GM21723 (cell line): ENCODE measurements at regions not wholly inside any gene's neighbourhood (a gene's known extent, or its start where the extent isn't known, plus 50 kb on each side); places are given as distances from the start of the nearest gene placed in this dataset.
"Not testable (repeated sequence)": the region's sequence is repeated elsewhere in the genome, so short reads cannot be mapped to it uniquely, and the experiment has no call there.

Experiments used
- ATAC-seq: cut with Tn5 transposase; IDR thresholded peaks from one replicate; pipeline ENCODE4 v1.9.1; 2021; ENCODE audit warnings: mild to moderate bottlenecking, moderate library complexity; ENCODE audit not compliant: unreplicated experiment

DNA sequence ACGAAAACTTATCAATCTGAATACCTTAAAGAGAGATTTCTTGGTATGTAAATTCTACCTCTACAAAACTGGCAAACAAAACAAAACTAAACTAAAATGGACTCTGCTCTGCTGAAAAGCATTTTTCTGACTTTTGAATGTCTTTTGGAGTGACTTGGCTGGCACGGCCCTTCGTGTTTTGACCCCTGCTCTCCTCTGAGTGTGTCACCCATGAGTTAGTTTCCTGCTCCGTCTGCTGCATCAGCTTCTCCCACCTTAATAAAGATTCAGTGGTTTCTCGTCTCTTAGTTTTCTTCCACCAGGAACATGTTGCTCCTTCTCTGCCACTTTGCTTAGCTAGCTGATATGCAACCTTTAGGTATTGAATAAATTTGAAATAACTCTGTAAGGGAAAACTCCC, 1084.0 kb upstream of the CDH18 start:
- ATAC-seq: no peak

DNA sequence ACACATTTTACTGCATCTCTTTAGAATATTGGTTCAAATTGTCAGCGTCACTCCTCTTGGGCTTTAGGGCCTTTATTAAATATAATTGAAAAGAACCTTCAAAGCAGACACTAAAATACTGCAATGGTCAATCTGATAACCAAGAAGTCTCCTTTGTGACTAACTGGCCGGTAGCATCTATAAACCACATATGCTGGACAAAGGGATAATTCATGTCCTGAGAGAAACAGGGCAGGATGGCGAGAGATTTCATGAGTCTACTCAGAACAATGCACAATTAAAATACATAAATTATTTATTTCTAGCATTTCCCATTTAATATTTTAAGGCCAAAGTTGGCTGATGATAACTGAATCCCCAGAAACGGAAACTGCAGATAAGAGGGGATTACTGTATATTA, 1083.4 kb upstream of the CDH18 start:
- no peak for ATAC-seq

DNA sequence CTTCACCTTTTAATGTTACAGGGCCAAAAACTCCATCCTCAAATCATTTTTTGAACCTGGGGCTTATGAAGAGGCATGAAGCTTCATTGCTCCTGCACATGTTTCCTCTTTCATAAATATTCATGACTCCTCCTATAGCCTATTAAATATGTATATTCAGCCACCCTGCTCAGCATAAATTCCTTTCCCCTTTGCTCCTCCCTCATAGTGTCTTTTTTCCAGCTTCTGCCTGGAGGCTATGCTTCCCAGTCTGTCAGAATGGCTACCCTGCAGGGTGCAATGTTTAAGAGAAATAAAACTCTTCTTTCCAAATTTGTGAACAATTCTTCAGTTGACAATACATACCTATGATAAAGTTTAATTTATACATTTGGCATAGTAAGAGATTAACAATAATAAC, 1082.9 kb upstream of the CDH18 start:
- ATAC-seq: no peak

DNA sequence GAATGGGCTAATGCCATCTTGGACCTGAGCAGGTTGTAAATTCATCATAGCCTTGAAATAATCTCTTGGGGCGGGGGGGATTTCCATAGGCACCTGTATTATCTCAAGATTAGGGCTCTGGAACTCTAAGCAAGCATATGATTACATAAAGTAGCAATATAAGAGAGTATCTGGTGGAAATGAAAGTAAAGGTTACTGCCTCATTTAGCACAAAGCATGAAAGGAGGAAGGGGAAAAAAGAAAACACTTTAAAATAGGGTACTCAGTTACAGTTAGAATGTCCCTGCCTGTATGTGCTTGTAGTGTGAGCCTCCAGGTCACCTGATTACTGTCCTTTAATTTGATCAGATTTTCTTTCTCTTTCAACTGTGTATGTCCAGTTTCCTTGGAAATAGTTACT, 1079.7 kb upstream of the CDH18 start:
- no peak for ATAC-seq

DNA sequence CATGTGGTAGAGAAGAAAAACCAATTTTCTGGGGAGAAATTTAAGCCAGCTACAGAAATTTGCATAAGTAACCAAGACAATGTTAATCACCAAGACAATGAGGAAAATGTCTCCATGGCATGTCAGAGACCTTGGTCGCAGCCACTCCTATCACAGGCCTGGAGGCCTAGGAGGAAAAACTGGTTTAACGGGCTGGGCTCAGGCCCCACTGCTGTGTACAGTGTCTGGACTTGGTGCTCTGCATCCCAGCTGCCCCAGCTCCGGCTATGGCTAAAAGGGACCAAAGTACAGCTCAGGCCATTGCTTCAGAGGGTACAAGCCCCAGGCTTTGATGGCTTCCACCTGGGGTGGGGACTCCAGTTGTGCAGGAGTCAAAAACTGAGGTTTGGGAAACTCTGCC, 1075.1 kb upstream of the CDH18 start:
- ATAC-seq: no peak

DNA sequence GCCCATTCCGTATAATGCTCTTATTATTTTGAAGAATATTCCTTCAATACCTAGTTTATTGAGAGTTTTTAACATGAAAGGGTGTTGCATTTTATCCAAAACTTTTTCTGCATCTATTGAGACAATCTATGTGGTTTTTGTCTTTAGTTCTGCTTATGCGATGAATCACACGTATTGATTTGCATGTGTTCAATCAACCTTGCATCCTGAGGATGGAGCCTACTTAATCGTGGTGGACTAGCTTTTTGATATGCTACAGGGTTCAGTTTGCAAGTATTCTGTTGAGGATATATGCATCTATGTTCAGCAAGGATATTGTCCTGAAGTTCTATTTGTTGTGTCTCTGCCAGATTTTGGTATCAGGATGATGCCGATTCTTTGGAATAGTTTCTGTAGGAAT, 1070.3 kb upstream of the CDH18 start:
- ATAC-seq: peak; percentile 94

DNA sequence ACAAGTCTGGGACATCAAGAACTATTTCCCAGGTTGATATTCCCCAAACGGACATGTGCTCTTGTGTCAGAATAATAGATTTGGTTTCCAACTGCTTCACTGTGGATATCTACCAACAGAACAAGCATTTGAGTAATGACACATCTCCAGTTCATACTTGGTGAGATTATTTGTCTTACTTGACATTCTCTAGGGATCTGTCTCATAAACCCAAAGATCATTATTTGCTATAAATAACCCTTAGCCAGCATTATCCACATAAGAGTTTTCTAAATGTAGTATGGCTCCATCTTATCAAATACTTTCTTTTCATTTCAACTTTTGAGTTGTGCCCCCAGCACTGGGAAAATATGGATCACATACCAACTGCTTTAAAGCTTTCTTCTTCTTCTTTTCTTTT, 1063.9 kb upstream of the CDH18 start:
- ATAC-seq: no peak

DNA sequence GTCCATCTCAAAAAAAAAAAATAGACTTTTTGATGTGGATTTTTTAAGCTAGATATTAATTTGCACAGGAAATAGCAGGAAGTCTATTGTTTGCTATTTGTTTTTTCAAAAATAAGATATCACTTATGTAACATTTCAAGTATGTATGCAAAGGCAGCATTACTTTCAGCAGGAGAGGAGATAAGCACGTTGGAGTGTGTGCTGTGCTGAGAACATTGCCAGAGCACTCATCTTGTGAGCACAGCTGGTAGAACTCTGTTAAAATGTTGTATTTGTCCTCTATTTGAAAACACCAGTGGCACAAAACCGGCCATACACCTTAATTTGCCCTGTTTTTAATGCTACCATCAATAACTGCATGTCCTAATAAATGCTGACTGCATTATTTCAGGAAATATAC, 1061.9 kb upstream of the CDH18 start:
- ATAC-seq: no peak

DNA sequence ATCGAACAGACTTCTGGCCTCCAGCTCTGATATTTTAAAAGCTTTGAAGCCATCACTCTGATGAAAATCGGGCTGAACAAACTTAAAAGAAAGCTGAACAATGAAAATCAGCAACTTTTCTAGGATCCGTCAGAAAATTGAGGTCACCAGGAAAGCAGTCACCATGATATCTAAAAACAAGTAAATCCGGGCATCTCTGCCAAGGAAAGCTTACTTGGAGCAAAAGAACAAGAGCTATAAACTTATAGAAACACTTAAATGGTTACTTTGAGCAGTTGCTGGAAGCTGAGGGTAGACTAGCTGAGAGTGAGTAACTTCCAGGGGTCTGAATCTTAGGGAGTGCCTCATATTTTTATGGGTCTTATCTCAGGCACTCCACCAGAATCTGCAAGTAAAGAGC, 1043.0 kb upstream of the CDH18 start:
- no peak for ATAC-seq

DNA sequence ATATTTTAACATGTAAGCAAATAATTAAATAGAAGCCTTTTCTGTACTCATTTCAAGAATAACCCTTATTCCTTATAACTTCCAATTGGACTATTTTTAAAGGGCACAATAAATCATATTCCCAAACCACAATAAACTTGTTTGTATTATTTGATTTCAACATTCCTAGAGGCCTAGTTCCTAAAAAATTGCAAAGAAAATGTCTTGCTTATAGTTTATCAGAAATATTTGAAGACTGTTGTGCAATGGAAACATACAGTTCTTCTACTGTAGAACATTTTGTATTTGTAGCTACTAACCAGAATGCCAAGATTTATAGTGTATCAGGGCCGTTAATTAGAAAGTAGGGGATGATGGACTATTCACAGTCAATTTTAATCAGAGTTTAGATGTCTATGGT, 1037.0 kb upstream of the CDH18 start:
- no peak for ATAC-seq

DNA sequence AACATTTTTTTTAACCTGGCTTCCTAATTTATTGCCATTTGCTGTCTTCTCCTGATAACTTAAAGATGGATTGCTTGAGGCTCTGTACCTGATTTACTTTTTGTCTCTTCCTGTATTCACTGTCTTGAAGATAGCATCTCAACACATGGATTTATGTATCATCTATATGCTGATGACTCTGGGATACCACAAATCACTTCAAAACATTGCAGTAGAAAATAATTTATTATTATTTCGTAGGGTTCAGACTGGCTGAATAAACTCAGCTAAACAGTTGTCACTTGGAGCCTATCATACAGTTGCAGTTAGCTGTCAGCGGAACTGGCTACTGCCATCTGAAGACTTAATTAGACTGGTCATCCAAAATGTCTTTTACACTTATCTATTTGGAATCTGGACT, 1025.2 kb upstream of the CDH18 start:
- no peak for ATAC-seq

DNA sequence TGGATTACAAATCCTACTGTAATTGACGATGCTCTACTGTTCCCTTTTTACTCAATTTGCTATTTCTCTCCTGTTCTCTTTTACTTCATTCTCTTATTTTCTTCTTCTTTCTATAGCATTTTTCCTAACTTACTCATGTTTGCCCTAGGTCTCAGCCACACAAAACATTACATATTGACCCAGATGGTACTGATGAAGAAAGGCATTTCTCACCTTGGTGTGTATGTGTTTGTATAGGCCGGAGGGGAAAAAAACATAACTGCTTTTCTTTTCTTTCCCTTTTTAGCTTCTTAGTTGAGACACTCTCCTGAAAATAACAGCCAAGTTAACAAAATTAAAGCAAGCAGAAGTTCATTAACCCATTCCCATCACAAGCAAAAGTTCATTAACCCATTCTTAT, 1019.8 kb upstream of the CDH18 start:
- no peak for ATAC-seq

DNA sequence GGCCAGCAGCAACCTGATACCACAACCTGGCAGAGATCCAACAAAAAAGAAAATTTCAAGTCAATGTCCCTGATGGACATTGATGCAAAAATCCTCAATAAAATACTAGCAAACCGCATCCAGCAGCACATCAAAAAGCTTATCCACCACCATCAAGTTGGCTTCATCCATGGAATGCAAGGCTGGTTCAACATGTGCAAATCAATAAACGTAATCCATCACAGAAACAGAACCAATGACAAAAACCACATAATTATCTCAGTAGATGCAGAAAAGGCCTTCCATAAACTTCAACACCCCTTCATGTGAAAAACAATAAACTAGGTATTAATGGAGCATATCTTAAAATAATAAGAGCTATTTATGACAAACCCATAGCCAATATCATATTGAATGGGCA, 1000.9 kb upstream of the CDH18 start:
- ATAC-seq: not testable (repeated sequence)

DNA sequence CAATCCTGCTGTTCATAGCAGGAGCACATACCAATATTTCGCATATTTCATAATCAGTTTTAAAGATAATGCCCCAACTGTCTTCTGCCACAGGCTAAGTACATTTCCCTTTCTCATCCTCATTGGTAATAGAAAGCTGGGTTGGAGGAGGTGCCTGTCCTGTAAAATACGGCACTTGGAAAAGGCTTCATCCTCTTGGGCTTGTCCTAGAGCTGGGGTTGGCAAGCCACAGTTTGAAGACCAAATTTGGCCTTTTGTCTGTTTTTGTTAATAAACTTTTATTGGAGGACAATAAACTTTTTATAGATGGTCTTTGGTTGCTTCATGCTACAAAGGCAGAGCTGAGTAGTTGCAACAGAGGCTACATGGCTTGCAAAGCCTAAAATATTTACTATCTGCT, 997.8 kb upstream of the CDH18 start:
- ATAC-seq: no peak

DNA sequence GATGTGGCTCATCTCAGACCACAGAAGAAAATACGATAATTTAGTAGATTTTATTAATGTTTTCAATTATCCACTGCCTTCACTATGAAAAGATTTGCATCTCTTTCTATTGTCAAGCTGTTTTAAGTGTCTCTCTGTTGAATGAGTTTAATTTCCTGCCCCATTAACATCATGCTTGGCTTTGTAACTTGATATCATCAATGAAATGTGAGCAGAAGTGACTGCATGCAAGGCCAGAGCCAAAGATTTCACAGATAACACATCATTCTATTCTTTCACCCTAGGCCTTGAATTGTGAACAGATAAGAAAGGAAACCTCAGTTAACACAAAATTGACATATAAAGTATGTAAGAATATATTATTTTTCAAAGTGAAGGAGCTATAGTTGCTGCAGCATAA, 986.4 kb upstream of the CDH18 start:
- ATAC-seq: no peak

DNA sequence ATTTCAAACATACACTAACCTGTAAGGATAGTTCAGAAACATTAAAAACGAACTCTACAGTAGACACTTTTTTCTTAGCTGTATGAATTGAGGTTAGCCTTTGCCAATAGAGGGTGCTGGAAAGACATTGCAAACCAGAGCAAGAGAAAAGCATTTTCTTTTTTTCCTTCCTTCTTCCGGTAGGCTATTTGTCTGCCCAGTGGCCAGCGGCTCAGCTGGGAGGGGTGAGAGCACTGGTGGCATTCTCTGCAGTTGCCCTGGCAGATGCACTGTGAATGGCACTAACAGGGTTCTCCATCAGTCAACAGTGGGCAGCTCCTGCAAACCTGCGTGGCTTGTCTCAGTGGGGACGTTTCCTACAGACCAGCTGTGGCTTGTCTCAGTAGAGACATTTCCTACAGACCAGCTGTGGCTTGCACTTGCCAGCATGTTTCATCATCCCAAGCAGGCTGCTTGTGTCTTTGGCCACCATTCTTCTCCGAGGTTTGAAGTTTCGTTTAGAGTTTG, 984.5 kb upstream of the CDH18 start:
- ATAC-seq: peak; percentile 78

DNA sequence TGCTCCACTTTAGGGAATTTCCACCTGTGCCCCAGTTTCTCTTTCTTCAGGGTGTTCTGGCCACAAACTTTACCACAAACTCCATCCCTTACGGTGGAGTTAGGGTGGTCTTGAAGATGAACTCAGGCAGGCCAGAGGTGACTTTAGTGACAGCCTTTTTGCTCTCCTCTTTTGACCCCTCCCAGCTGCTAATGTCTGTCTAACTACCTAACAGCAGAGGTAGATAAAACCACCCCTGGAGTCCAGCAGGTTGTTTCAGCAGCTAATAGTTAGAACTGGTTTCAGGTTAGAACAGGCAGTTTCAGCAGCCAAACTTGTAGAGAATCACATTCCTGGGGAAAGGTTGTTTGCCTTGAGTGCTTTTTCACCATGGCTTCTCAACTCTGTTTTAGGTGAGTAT, 971.3 kb upstream of the CDH18 start:
- ATAC-seq: no peak

DNA sequence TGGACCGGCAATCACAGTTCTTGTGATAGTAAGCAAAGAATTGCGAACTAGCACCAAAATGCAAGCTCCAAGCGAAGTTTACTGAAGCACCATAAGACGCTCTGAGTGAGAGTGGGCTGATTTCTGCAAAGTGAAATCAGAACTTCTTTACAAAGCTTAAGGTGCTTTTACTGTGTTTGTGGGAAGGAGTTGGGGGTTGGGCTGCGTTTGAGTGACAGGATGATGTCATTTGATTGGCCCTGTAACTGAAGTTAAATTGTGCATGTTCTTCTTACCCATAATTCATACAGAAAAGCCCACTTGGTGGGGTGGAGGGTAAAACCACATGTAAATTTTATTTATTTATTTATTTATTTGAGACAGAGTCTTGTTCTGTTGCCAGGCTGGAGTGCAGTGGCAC, 970.6 kb upstream of the CDH18 start:
- ATAC-seq: no peak

DNA sequence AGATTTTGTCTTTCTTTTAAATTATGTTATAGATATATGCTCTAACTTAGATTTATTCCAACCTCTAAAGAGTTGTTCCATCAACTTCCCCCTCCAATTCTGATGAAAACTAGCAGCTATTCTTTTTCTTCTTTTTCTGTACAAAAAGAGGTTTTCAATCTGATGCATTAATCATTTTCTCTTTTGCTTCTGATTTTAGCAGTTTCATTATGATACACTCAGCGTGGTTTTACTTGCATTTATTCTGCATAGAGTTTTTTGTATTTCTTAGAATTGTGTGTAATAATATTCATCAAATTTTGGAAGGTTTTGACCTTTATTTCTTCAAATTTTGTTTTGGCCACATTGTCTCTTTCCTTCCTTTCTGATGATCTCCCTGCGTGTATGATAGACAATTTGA, 968.1 kb upstream of the CDH18 start:
- ATAC-seq: no peak

DNA sequence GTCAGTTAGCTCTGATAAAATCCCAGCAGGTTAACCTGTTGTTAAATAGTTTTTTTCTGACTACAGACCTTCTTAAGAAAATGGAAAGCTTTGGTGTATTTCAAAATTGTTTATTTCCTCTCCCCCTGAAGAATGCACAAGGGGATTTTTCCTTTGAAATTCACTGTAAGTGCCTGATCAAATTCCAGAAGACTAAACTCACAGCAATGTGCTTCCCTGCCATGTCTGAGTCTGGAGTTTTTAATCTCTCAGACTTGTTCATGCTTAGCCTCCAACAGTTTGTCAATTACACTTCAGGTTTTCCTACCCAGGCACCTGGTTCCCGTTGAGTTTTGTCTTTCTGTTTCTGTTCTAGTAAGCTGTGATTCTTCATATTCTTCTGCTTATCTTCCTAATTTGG, 961.6 kb upstream of the CDH18 start:
- no peak for ATAC-seq

DNA sequence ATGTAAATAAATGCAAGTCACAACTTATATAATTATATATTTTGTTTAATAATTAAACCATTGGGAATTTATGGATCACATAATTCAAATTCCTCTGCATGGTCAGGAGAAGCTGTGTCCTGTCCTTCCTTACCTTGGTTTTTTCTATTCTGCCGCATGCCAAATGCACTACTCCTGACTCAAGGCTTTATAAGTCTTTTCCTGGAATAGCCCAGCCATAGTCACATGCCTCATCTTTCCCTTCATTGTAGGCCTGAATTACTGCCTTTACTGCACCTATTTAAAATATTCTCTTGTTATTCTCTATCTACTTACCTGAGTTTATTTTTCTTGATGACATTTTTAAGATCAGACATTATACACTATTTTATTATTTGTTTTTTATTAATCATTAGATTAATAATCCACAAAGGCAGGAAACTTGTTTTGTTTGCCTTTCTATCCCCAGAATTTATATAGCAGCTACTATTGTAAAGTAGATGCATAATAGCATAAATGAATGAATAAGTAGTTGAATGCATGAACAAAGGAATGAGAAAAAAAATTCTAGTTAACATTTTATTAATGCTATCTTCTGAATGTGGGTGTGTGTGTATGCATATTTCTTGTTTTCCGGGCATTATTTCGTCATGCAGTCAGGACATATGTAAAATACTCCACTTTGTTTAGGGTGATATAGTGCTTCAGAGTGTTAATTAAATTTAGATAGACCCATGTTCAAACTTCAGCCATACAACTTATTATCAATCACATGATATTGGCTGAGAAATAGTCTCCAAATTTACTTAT, 955.4 kb upstream of the CDH18 start:
- ATAC-seq: not testable (repeated sequence)

DNA sequence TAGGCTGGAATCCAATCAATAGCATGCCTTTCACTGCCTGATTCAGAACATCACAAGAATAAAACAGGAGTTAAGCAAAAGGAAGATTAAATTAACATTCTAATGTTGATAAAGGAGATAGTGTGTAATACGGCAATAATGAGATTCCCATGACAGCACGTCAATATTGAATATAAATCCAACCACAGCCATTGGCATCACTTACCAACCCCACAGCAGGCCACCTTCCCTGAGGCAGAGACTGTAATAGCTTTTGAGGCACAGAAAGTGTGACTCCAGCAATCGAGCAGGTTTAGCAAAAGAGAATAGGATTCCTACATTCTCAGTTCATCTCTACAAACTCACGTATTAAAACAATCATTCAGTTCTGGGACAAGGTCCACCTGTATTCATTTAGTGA, 954.6 kb upstream of the CDH18 start:
- ATAC-seq: not testable (repeated sequence)

DNA sequence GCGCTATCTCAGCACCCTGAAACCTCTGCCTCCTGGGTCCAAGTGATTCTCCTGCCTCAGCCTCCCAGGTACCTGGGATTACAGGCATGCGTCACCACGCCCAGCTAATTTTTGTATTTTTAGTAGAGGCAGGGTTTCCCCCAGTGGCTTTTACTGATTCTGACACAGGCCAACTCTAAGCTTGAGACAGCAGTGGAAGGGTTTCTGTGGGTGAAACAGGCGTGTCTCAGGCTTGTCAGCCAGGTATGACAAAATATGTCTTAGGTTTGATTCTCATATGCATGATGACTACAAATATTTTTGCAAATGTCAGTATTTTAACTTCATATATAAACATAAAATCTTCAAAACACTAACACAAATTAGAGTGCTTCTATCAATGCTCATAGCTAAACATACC, 952.8 kb upstream of the CDH18 start:
- not testable (repeated sequence) for ATAC-seq
